Body of pancreas (tissue), 4 donors: ENCODE measurements at regions not wholly inside any gene's neighbourhood (a gene's known extent, or its start where the extent isn't known, plus 50 kb on each side); places are given as distances from the start of the nearest gene placed in this dataset.

Source experiments
- POLR2A ChIP-seq, 3 donors: fragments of 450-650 bp; IDR thresholded peaks; one replicate each; pipeline ENCODE4 v1.6.1; 2016; ENCODE audit warnings: antibody characterized with exemption in 3 of 3, mild to moderate bottlenecking in 2 of 3
- TF ChIP-seq, protein P1 (sequence below), 7 experiments: fragments of 450-650 bp in 4 of 7; fragments of 200-600 bp in 3 of 7; sonication (generic) in 3 of 7; IDR thresholded peaks; one replicate each; pipeline ENCODE4 v1.5.1; 2016 to 2019; ENCODE audit warnings: antibody characterized with exemption in 7 of 7

DNA sequence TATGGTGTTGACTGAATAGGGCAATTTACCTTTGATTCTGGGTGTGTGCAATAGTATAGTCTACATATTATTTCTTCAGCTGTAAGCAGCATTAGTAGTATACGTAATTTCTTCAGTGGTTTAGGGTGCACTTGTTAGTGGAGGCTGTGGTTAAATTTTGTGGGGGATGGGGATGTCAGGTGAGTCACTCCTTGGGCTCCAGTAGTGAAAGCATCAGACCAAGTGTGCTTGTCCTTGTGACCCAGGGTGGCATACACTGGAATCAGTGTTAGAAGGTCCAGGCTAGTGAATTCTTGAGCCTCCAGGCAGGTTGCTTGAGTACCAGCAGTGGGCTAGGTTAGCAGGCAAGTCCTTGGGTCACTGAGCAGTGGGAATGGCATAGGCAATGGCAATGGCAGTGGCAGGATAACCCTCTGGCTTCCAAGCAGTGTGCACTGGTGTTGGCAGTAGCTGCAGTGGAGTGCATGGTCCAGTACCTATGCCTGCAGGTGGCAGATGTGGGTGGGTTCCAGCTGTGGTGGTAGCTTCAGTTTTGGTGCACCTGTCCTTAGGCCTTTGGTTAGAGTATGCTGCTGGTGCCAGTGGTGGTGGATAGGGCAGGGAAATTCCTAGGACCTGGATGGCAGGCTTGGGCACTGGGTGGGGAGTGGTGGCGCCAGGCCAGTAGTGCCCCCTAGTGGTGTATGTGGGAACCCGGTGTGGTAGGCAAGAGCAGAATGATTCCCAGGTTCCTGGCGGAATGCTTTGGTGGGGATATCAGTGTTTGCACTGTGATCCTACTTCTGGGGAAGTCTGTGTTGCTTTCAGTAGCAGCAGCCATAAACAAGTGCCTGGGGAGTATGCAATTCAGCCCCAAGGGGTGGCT lies 531.0 kb downstream of the SMARCA1 start:
- TF ChIP-seq POLR2A (IDR thresholded peaks at IDR 0.05): no peak
- TF ChIP-seq, protein P1, sequence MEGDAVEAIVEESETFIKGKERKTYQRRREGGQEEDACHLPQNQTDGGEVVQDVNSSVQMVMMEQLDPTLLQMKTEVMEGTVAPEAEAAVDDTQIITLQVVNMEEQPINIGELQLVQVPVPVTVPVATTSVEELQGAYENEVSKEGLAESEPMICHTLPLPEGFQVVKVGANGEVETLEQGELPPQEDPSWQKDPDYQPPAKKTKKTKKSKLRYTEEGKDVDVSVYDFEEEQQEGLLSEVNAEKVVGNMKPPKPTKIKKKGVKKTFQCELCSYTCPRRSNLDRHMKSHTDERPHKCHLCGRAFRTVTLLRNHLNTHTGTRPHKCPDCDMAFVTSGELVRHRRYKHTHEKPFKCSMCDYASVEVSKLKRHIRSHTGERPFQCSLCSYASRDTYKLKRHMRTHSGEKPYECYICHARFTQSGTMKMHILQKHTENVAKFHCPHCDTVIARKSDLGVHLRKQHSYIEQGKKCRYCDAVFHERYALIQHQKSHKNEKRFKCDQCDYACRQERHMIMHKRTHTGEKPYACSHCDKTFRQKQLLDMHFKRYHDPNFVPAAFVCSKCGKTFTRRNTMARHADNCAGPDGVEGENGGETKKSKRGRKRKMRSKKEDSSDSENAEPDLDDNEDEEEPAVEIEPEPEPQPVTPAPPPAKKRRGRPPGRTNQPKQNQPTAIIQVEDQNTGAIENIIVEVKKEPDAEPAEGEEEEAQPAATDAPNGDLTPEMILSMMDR (IDR thresholded peaks at IDR 0.05): no peak
